ACC112 (cell line): ENCODE measurements at regions not wholly inside any gene's neighbourhood (a gene's known extent, or its start where the extent isn't known, plus 50 kb on each side); places are given as distances from the start of the nearest gene placed in this dataset.

ENCODE experiments used
- H2AFZ ChIP-seq: fragments of 200-600 bp; sonication (generic); one replicate; pipeline ENCODE4 v1.6.0; 2017; ENCODE audit warnings: antibody characterized with exemption, low read length; ENCODE audit not compliant: unreplicated experiment
- H3K27ac ChIP-seq: fragments of 200-600 bp; sonication (generic); 2 replicates; pipeline ENCODE4 v1.5.1; 2014; ENCODE audit warnings: low read depth, mild to moderate bottlenecking, antibody characterized with exemption, low read length, moderate library complexity
- H3K27me3 ChIP-seq: fragments of 200-600 bp; sonication (generic); 2 replicates; pipeline ENCODE4 v1.6.1; 2014; ENCODE audit warnings: mild to moderate bottlenecking, antibody characterized with exemption, low read length, moderate library complexity, mixed read lengths; ENCODE audit not compliant: insufficient read depth
- H3K36me3 ChIP-seq: fragments of 200-600 bp; sonication (generic); 2 replicates; pipeline ENCODE4 v1.6.1; 2016; ENCODE audit warnings: mild to moderate bottlenecking, antibody characterized with exemption, low read length, moderate library complexity, mixed read lengths; ENCODE audit not compliant: insufficient read depth
- H3K4me1 ChIP-seq: fragments of 200-600 bp; sonication (generic); one replicate; pipeline ENCODE4 v1.6.1; 2016; ENCODE audit warnings: low read length, mixed read lengths; ENCODE audit not compliant: insufficient read depth, unreplicated experiment, control insufficient read depth
- H3K4me3 ChIP-seq: fragments of 200-600 bp; sonication (generic); 2 replicates; pipeline ENCODE4 v1.5.1; 2014; ENCODE audit warnings: mild to moderate bottlenecking, low read depth, low read length
- H3K79me2 ChIP-seq: fragments of 200-600 bp; sonication (generic); one replicate; pipeline ENCODE4 v1.6.0; 2016; ENCODE audit warnings: low read length; ENCODE audit not compliant: control insufficient read depth, unreplicated experiment, insufficient read depth

- no peaks in the 10 kb centered on the region for H3K79me2 ChIP-seq
- no peak overlapping the region for H3K4me3 ChIP-seq
- H3K36me3 ChIP-seq: no peaks in the 10 kb centered on the region
- no peak overlapping the region for H3K27ac ChIP-seq
- H3K4me1 ChIP-seq: no peaks in the 10 kb centered on the region
- no peak overlapping the region for H2AFZ ChIP-seq
- no peaks in the 10 kb centered on the region for H3K27me3 ChIP-seq
These were observed 168.8 kb upstream of the CELF4 start for GRCh38 chr18:37734406-37734805.

GRCh38 chr18:37729716-37730115, 164.1 kb upstream of the CELF4 start:
- Histone ChIP-seq H3K27ac (no peak overlapping the region), H3K36me3 (no peaks in the 10 kb centered on the region), H3K79me2 (no peaks in the 10 kb centered on the region), H3K4me3 (no peak overlapping the region), H3K4me1 (no peaks in the 10 kb centered on the region), H2AFZ (no peak overlapping the region), H3K27me3 (no peaks in the 10 kb centered on the region)

- no peak overlapping the region for H3K4me3 ChIP-seq
- H3K4me1 ChIP-seq: no peaks in the 10 kb centered on the region
- H3K27me3 ChIP-seq: no peaks in the 10 kb centered on the region
- H3K79me2 ChIP-seq: no peaks in the 10 kb centered on the region
- H3K36me3 ChIP-seq: no peaks in the 10 kb centered on the region
- no peak overlapping the region for H3K27ac ChIP-seq
- no peak overlapping the region for H2AFZ ChIP-seq
These were observed 158.6 kb upstream of the CELF4 start for GRCh38 chr18:37724206-37724605.

GRCh38 chr18:37721544-37722522, 156.2 kb upstream of the CELF4 start:
- Histone ChIP-seq H3K27me3 (no peaks in the 10 kb centered on the region), H2AFZ (no peak overlapping the region), H3K27ac (no peak overlapping the region), H3K4me3 (no peak overlapping the region), H3K4me1 (no peaks in the 10 kb centered on the region), H3K36me3 (no peaks in the 10 kb centered on the region), H3K79me2 (no peaks in the 10 kb centered on the region)

GRCh38 chr18:37720663-37721062, 155.1 kb upstream of the CELF4 start:
- Histone ChIP-seq H3K27me3 (no peaks in the 10 kb centered on the region), H3K4me1 (no peaks in the 10 kb centered on the region), H3K4me3 (no peak overlapping the region), H3K36me3 (no peaks in the 10 kb centered on the region), H3K79me2 (no peaks in the 10 kb centered on the region), H3K27ac (no peak overlapping the region), H2AFZ (no peak overlapping the region)

GRCh38 chr18:37717656-37718055, 152.1 kb upstream of the CELF4 start:
- Histone ChIP-seq H3K27me3 (no peaks in the 10 kb centered on the region), H3K27ac (no peak overlapping the region), H2AFZ (no peak overlapping the region), H3K79me2 (no peaks in the 10 kb centered on the region), H3K36me3 (no peaks in the 10 kb centered on the region), H3K4me3 (no peak overlapping the region), H3K4me1 (no peaks in the 10 kb centered on the region)

GRCh38 chr18:37717098-37717497, 151.5 kb upstream of the CELF4 start:
- Histone ChIP-seq H3K27ac (no peak overlapping the region), H3K4me3 (no peak overlapping the region), H3K36me3 (no peaks in the 10 kb centered on the region), H3K27me3 (no peaks in the 10 kb centered on the region), H3K79me2 (no peaks in the 10 kb centered on the region), H2AFZ (no peak overlapping the region), H3K4me1 (no peaks in the 10 kb centered on the region)

- H3K27me3 ChIP-seq: no peaks in the 10 kb centered on the region
- no peaks in the 10 kb centered on the region for H3K4me1 ChIP-seq
- H3K36me3 ChIP-seq: no peaks in the 10 kb centered on the region
- no peaks in the 10 kb centered on the region for H3K79me2 ChIP-seq
- no peak overlapping the region for H3K27ac ChIP-seq
- no peak overlapping the region for H3K4me3 ChIP-seq
- no peak overlapping the region for H2AFZ ChIP-seq
These were observed 150.6 kb upstream of the CELF4 start for GRCh38 chr18:37716106-37716735.

GRCh38 chr18:37714691-37715090, 149.1 kb upstream of the CELF4 start:
- Histone ChIP-seq H3K27ac (no peak overlapping the region), H3K4me1 (no peaks in the 10 kb centered on the region), H3K36me3 (no peaks in the 10 kb centered on the region), H2AFZ (no peak overlapping the region), H3K4me3 (no peak overlapping the region), H3K79me2 (no peaks in the 10 kb centered on the region), H3K27me3 (no peaks in the 10 kb centered on the region)

- Histone ChIP-seq H3K27me3 (no peaks in the 10 kb centered on the region), H3K79me2 (no peaks in the 10 kb centered on the region), H3K36me3 (no peaks in the 10 kb centered on the region), H2AFZ (no peak overlapping the region), H3K4me1 (no peaks in the 10 kb centered on the region), H3K27ac (no peak overlapping the region), H3K4me3 (no peak overlapping the region)
These were observed 147.2 kb upstream of the CELF4 start for GRCh38 chr18:37712776-37713175.
